Calu3 (cell line): ENCODE measurements at regions not wholly inside any gene's neighbourhood (a gene's known extent, or its start where the extent isn't known, plus 50 kb on each side); places are given as distances from the start of the nearest gene placed in this dataset.

Experiments
- BruUV-seq: library from RNA; stranded (reverse); fragments of 400-500 nt; replicated peaks from 2 replicates; lab custom pipeline; 2021; lab: Mats Ljungman, UMichigan
- CTCF ChIA-PET: fragments of 300-600 bp; sonication (Branson Sonifier 250); formaldehyde crosslinking; loops from one replicate; lab custom pipeline; 2022; ENCODE audit warnings: antibody characterized with exemption; lab: Charles Lee
- DNase-seq: peaks from one replicate; pipeline ENCODE4 v3.0.0; 2022
- H3K27ac Mint-ChIP-seq: one replicate; pipeline ENCODE4 v1.8.0; 2022; ENCODE audit warnings: mixed read lengths; ENCODE audit not compliant: unreplicated experiment
- H3K27me3 Mint-ChIP-seq: one replicate; pipeline ENCODE4 v1.8.0; 2022; ENCODE audit warnings: mixed read lengths; ENCODE audit not compliant: unreplicated experiment
- H3K36me3 Mint-ChIP-seq: one replicate; pipeline ENCODE4 v1.8.0; 2022; ENCODE audit warnings: mild to moderate bottlenecking, moderate library complexity, mixed read lengths; ENCODE audit not compliant: insufficient read depth, unreplicated experiment
- H3K4me1 Mint-ChIP-seq: one replicate; pipeline ENCODE4 v1.8.0; 2022; ENCODE audit warnings: mild to moderate bottlenecking, low read depth, mixed read lengths; ENCODE audit not compliant: unreplicated experiment
- H3K4me3 Mint-ChIP-seq: one replicate; pipeline ENCODE4 v1.8.0; 2022; ENCODE audit warnings: mild to moderate bottlenecking, low read depth, moderate library complexity, mixed read lengths; ENCODE audit not compliant: unreplicated experiment
- H3K9me3 Mint-ChIP-seq: one replicate; pipeline ENCODE4 v1.8.0; 2022; ENCODE audit warnings: low read depth, mixed read lengths; ENCODE audit not compliant: unreplicated experiment
- intact Hi-C: fragments of 100-400 bp; cut with micrococcal nuclease; formaldehyde crosslinking; loops from one replicate; pipeline ENCODE4 v1.10.0; 2022; ENCODE audit not compliant: unreplicated experiment
- TF ChIP-seq, protein P1 (sequence below): fragments of 200-600 bp; IDR thresholded peaks from one replicate; pipeline ENCODE4 v1.8.0; 2022; ENCODE audit warnings: antibody characterized with exemption; ENCODE audit not compliant: unreplicated experiment

DNA sequence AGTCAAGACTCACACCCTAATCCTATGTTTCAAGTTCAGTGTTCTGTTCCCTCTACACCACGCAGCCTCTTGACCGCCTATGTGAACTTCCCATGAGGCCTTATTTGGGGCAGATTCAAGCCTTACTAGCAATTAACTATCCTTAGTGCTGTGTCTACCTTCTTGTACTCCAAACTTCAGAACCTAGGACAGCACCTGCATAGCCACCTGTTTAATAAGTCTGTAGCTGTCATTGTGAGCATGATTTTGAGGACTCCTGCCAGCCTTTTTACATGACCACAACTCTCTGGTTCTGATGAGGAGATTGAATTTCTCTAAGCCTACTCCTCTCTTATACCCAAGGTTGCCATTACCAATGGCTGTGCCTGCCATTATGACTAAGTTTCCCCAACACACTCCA is 50.8 kb upstream of the PCSK1 start:
- Mint-ChIP-seq H3K4me3 (no peak overlapping the region), H3K27me3 (peaks cover 48% of the 10 kb centered on the region), H3K27ac (no peak overlapping the region), H3K4me1 (no peaks in the 10 kb centered on the region), H3K9me3 (no peaks in the 10 kb centered on the region), H3K36me3 (no peaks in the 10 kb centered on the region)
- intact Hi-C loops, result no loop called here
- TF ChIP-seq, protein P1, sequence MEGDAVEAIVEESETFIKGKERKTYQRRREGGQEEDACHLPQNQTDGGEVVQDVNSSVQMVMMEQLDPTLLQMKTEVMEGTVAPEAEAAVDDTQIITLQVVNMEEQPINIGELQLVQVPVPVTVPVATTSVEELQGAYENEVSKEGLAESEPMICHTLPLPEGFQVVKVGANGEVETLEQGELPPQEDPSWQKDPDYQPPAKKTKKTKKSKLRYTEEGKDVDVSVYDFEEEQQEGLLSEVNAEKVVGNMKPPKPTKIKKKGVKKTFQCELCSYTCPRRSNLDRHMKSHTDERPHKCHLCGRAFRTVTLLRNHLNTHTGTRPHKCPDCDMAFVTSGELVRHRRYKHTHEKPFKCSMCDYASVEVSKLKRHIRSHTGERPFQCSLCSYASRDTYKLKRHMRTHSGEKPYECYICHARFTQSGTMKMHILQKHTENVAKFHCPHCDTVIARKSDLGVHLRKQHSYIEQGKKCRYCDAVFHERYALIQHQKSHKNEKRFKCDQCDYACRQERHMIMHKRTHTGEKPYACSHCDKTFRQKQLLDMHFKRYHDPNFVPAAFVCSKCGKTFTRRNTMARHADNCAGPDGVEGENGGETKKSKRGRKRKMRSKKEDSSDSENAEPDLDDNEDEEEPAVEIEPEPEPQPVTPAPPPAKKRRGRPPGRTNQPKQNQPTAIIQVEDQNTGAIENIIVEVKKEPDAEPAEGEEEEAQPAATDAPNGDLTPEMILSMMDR, result no peak
- BruUV-seq, result no TSS peak
- DNase-seq, result peak; percentile 17
- CTCF ChIA-PET, result interaction anchor here (0.7 kb wide), 1 partner anchor 50 kb away, joined by 5 read pairs; no protein-coding TSS in a partner anchor

DNA sequence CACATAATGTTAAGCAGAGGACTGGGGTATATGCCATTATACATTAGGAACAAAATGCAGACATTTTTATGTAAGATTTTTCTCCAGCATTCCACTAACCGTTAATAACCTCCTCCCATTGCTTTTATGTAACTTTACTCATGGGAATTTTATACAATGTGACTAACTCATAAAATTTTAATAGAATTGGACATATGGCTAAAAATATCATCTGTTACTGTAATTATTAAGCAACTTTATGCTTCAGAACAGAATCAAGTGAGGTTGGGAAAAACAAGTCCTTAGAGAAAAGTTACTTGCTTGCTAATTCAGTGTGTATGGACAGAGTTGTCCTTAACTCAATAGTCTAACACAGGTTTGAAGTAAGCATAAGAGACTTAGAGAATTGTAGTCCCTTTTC is 54.8 kb upstream of the PCSK1 start:
- TF ChIP-seq, protein P1, result no peak
- CTCF ChIA-PET, result no interaction called here
- BruUV-seq, result no TSS peak

DNA sequence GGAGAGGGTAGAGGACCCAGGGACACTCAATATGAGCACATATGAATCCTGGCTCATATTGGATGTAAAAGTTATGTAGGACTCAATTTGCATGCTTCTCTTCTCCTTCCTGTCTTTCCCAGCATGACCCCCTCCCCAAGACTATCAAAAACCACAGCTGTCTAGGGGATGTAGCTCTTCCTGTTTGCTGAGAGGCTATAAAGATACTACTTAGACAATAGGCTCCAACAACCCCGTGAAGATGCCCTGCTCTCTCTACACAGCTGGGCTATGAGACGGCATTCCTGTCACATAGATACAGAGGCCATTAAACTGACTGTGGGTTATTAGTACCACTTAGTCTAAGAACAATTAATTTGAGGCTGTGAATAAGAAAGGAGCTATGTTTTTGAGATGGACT is 56.5 kb upstream of the PCSK1 start:
- no peaks in the 10 kb centered on the region for H3K36me3 Mint-ChIP-seq
- no peak overlapping the region for H3K4me3 Mint-ChIP-seq
- TF ChIP-seq, protein P1, result no peak
- no peaks in the 10 kb centered on the region for H3K9me3 Mint-ChIP-seq
- no peak for DNase-seq
- intact Hi-C loops, result no loop called here
- BruUV-seq, result no TSS peak
- no peak overlapping the region for H3K27ac Mint-ChIP-seq
- CTCF ChIA-PET, result interaction anchor here (0.6 to 1.2 kb wide), 2 partner anchors 34 to 46 kb away, joined by 3 read pairs; no protein-coding TSS in a partner anchor
- peaks cover 61% of the 10 kb centered on the region for H3K27me3 Mint-ChIP-seq
- peaks cover 9% of the 10 kb centered on the region for H3K4me1 Mint-ChIP-seq

More for the DNA sequence above, 54.8 kb upstream of the PCSK1 start:
- Mint-ChIP-seq H3K36me3 (no peaks in the 10 kb centered on the region), H3K27me3 (peaks cover 66% of the 10 kb centered on the region), H3K4me3 (no peak overlapping the region), H3K4me1 (peaks cover 2% of the 10 kb centered on the region), H3K9me3 (no peaks in the 10 kb centered on the region), H3K27ac (no peak overlapping the region)
- DNase-seq, result no peak
- intact Hi-C loops, result no loop called here

DNA sequence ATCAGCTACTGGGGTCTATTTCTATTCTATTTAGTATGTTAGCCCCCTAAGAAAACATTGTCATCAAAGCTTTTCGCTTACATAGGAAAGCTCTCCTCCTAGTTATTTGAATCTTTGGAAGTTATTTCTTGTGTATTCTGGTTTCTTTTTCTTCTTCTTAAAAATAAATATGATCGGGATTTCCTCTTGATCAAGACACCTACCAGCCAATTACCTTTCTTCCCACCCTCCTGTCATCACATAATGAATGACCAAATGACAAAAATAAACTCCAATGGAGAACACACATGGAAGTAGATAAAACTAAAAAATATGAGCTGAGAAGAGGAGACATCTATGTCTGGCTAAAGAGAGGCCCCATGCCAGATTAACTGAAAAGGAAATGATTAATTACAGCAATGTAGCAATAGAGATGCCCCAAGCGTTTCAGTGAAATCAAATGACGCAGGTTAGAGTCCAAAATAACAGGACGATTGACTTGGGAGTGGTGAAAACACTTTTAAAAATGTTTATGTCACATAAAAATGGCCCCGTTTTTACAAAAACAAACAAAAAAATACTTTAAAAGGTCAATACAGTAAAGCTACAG is 59.5 kb upstream of the PCSK1 start:
- Mint-ChIP-seq H3K4me3 (no peak overlapping the region), H3K9me3 (no peaks in the 10 kb centered on the region), H3K36me3 (no peaks in the 10 kb centered on the region), H3K27ac (no peak overlapping the region), H3K4me1 (peaks cover 9% of the 10 kb centered on the region), H3K27me3 (peaks cover 31% of the 10 kb centered on the region)
- no peak for DNase-seq
- TF ChIP-seq, protein P1, result no peak
- no TSS peak for BruUV-seq
- CTCF ChIA-PET, result interaction anchor here (0.7 kb wide), 1 partner anchor 53 kb away, joined by 4 read pairs; no protein-coding TSS in a partner anchor
- intact Hi-C loops, result no loop called here
